Upper lobe of left lung (tissue), 4 donors: ENCODE measurements at regions not wholly inside any gene's neighbourhood (a gene's known extent, or its start where the extent isn't known, plus 50 kb on each side); places are given as distances from the start of the nearest gene placed in this dataset.

Source experiments
- POLR2AphosphoS5 ChIP-seq, 2 donors: sonication (generic); formaldehyde crosslinking; IDR thresholded peaks; one replicate each; pipeline ENCODE4 v1.5.1; 2017; ENCODE audit warnings: antibody characterized with exemption in 2 of 2
- TF ChIP-seq, protein P1 (sequence below), 6 experiments: fragments of 450-650 bp in 4 of 6; fragments of 200-600 bp in 2 of 6; sonication (generic) in 2 of 6; IDR thresholded peaks; one replicate each; pipeline ENCODE4 v1.5.1; 2016 to 2019; ENCODE audit warnings: antibody characterized with exemption in 6 of 6

GRCh38 chr9:87158765-87159164, 211.5 kb upstream of the GAS1 start:
- TF ChIP-seq, protein P1, sequence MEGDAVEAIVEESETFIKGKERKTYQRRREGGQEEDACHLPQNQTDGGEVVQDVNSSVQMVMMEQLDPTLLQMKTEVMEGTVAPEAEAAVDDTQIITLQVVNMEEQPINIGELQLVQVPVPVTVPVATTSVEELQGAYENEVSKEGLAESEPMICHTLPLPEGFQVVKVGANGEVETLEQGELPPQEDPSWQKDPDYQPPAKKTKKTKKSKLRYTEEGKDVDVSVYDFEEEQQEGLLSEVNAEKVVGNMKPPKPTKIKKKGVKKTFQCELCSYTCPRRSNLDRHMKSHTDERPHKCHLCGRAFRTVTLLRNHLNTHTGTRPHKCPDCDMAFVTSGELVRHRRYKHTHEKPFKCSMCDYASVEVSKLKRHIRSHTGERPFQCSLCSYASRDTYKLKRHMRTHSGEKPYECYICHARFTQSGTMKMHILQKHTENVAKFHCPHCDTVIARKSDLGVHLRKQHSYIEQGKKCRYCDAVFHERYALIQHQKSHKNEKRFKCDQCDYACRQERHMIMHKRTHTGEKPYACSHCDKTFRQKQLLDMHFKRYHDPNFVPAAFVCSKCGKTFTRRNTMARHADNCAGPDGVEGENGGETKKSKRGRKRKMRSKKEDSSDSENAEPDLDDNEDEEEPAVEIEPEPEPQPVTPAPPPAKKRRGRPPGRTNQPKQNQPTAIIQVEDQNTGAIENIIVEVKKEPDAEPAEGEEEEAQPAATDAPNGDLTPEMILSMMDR (IDR thresholded peaks at IDR 0.05): no peak
- no peak for TF ChIP-seq POLR2AphosphoS5 (IDR thresholded peaks at IDR 0.05)
